GM18909 (cell line): ENCODE measurements at regions not wholly inside any gene's neighbourhood (a gene's known extent, or its start where the extent isn't known, plus 50 kb on each side); places are given as distances from the start of the nearest gene placed in this dataset.

Experiments
- ATAC-seq: cut with Tn5 transposase; IDR thresholded peaks from one replicate; pipeline ENCODE4 v1.9.1; 2021; ENCODE audit warnings: mild to moderate bottlenecking; ENCODE audit not compliant: unreplicated experiment, poor library complexity

DNA sequence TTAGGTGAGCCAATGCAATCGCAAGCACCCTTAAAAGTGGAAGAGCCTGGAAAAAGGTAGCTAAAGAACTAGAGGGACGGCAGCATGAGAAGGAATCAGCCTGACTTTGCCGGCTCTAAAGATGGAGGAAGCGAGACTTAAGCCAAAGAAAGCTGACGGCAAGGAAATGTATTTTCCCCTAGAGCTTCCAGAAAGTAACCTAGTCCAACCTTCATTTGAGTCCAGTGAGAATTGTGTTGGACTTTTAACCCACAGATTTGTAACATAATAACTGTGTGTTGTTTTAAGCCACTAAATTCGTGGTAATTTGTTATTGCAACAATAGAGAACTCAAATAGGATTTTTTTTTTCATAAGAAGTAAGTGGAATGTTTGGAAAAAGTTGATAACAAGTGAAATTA lies 212.7 kb upstream of the C1QTNF7 start:
- no peak for ATAC-seq

DNA sequence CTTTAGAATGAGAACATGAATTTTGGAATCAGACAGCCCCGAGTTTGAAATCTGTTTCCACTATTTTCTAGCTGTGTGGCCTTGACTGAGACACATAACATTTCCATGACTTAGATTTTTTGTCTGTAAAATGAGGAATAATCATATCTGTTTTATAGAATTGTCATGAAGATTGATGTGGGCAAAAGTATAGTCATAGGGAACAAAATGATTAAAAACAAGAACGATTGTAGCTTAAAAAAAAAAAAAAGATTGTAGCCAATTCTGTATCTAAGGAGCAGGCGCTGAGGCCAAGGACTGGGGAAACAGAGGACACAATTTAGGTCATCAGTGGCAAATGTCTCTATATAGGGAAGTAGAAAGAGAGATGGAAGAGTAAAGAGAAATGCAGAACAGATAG lies 201.6 kb upstream of the C1QTNF7 start:
- no peak for ATAC-seq

DNA sequence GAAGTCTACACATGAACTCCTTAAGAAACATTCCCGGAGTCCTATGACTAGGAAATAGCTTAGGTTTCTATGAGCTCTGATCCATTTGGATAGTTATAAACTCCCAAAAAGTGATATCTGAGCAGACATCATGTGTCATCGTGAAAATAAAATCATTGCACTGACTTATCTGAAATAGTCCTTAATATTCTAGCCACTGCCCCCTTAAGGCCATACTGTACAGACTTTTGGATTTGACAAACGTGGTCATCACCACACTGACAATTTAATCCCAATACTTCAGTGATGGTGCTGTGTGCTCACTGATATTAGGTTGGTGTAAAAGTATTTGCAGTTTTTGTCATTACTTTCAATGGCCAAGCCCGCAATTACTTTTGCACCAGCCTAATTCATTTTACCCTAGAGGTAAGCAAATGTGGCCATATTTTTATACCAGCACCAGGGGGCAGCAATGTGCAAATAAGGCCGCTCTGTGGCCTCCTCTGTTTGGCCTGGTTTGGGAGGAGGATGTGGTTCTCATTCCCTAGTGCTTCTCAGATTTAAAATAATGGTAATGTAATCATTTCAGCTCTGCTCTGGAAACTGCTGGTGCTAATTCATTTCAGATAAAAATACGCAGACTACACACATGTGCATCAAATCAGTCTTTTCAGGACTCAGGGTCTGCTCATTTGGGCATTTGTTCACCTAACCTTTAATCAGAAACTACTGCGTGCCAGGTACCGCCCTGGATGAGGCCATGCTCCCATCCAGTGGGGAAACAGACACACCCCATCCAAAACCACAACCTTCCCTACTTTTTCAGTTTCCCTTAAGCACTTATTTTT lies 196.4 kb upstream of the C1QTNF7 start:
- peak; percentile 81 for ATAC-seq

DNA sequence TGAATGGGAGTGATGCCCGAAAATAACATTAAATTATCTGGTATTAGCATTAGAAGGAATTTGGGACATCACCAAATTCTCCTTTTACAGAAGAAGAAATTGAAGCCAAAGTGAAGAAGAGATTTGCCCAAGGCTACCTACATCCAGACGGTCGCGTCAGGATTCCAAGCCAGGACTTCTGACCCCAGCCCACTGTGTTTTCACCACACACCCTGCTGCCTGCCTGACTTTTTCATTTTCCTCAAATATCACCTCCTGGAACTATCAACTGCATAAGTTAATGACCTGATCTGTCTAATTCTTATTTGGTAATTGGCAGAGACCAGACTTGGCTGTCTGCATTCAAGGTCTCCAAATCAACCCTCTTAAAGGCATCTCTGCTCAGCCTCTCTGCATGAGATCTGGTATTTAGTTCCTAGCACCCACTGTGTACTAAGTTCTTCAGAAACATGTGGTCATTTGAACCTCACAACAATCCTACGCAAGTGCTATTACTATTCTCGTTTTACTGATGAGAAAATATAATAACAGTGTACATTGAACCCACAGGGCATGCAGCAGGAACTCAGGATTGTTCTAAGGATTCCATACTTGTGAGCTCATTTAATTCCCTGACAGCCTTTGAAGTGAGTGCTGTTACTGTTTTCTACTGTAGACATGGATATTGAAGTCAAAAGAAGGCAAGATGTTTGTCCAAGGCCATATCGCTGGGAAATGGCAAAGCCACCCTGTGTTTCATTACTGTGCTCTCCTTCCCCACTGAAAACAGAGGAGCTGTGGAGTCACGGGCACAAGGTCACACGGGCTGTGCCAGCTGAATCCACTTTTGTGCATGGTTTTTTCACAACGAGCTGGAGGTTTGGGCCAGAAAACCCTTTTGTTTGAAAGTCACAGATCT lies 195.2 kb upstream of the C1QTNF7 start:
- no peak for ATAC-seq

DNA sequence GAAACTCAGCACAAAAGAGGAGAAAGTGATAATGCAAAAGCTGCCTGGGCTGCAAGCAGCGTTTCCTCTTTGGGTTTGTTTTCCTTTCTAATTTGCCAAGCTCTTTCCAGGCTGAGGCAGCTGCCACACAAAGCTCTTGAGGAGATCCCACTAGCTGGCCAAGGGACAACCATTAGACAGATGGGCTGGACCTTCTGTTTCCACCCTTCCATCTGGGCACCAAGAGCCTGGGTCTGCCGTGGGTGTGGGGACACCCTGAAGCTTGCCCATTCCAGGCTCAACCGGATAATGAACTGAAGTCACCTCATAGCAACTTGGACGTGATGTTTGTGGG lies 194.6 kb upstream of the C1QTNF7 start:
- peak; percentile 33 for ATAC-seq

DNA sequence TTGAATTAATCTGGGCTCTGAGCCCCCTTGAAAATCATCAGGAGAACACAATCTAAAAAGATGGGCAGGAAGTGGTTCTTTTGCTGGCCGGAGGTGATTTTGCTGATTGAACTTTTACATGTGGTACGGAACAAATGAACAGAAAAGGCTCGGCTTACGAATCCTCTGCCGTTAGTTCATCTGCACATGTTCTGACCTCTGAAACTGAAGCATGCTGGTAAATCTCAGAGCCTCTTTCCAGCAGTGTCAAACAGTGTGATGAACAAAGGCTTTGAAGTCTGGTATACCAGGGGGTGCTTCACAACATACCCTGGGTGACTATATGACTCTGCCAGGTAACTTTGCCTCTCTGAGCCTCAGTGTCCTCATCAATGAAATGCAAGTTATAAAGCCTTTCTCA lies 194.2 kb upstream of the C1QTNF7 start:
- ATAC-seq: peak; percentile 61

DNA sequence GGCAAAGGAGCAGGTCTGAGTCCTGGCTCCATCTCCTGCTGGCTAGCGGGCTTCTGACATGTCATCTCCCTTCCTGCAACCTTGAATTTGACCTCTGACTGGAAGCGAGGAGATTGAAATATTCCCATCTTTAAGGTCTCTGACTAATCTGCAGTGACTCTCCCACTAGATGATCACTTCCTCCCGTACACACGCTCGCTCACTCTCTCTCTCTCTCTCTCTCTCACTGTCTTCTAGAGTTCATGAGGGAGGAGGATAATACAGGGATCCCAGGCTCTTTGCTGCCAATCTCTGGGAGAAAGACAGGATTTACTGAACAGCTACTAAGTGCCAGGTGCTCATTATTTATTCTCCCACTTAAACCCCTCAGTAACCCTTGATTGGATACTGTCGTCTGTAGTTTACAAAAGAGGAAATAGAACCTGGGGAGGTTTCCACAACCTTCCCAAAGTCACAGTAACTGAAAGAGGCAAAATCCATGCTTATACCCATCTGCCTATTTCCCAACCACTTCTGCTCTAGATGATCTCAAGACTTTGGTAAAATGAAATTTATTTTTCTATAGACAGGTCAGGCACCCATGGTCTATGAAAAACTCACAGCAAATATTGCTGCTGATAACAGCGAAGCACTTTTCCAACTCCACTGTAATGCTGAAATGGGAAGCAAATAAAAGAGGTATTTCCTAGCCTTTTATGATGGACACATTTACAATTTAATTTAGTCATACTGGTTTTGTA lies 193.5 kb upstream of the C1QTNF7 start:
- no peak for ATAC-seq

DNA sequence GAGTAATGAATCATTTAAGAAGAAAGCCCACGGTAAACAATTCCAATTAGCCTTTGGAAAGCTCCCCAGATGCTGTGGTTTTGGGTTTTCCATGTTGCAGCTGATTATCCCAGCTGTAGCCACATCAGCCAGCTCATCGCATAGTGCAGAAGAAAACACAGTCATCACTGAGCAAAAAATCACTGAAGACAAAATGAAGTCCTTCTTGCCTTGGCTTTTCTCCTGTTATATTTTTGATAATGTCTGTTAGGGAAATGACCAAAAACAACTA lies 193.0 kb upstream of the C1QTNF7 start:
- ATAC-seq: no peak

DNA sequence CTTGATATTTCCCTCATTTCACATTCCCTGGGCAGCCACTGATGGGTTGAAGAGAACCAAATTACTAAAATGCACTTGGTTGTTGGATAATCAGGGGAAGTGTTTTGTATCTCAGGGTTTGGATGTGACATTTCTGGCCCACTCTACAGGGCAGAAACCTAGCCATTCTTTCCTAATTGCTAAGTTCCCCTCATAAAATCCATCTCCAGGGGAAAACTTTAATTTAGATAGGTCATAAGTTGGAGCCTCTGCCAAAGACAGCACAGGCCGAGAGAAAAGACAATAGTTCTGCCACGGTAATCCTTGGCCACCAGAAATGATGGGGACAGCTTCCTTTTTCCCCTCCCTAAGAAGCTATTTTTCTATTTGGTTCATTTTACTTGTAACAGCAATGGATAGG lies 192.7 kb upstream of the C1QTNF7 start:
- no peak for ATAC-seq

DNA sequence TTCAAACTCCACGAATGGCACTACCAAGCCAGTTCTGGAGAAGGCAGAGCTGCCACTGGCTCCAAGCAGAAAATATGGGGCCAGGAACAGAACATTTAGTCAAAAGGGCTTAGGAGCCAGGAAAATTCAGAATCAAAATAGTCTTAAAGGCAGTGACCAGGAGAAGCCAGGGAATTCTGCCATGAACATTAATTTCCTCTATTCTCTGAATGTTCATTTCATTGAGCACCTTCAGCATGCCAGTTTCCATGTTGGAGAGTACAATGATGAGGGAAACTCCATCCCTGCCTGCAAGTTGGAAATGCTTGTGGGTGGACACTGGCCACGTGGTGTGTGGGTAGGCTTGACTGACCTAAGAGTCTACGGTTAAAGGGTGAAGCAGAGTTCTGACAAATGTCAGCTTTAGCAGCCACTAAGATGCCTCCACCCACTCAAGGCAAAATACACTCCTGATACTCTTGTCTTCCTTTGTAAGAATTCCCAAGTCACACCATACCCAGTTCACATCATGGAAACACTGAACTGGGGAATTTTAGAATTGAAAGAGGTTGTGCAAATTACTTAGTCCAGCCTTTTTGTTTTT lies 190.1 kb upstream of the C1QTNF7 start:
- no peak for ATAC-seq

DNA sequence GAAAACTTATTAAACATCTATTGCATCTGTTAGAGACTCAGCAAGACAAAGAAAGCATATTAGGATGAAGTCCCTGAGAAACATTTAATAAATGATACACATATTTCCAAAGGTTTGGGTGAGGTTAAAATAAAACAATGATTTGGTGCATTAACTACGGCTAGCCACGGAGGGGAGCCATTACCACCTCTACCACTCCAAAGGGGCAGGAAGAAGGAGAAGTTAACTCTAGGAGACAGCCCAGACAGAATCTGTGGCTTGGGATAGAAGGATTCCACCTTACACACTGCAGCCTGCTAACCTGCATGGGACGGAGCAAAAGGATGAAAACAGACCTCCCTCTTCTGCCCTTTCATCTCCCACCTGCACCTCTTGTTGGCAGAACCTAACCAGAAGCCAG lies 189.1 kb upstream of the C1QTNF7 start:
- no peak for ATAC-seq

DNA sequence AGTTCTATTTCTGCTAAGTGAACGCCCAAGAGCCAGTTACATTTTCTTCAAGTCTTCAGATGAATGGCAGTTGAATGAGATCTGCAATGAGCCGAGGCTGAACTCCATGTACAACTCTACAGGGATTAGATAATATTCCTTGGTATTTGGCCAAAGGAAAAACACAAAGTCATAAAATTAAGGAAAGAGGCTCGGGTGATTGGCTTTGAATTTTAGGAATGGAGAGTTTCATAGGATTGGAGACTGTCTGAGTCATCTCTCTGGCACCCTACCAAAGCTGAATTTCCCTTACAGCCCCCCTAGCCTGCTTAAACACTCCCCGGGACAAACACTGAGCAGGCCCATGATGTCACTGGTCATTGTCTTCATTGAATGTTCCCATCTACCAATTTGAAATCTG lies 188.0 kb upstream of the C1QTNF7 start:
- ATAC-seq: no peak

DNA sequence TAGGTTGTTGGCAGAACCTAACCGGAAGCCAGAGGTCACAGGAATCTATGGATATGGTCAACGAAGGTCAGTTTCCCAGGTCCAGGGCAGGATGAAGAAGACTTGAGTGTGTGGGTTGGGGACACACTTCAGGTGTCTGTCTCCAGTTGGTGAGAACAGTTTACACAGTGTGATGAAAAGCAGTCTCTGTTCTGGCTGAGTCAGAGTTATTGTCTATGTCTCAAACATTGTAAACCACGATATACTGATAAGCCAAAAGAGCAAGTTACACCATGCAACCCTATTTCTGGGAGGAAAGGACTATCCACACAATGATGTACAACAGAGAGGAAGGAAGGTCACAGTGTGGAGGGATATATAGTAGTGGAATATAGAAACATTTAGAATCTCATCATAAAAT lies 187.1 kb upstream of the C1QTNF7 start:
- ATAC-seq: no peak

DNA sequence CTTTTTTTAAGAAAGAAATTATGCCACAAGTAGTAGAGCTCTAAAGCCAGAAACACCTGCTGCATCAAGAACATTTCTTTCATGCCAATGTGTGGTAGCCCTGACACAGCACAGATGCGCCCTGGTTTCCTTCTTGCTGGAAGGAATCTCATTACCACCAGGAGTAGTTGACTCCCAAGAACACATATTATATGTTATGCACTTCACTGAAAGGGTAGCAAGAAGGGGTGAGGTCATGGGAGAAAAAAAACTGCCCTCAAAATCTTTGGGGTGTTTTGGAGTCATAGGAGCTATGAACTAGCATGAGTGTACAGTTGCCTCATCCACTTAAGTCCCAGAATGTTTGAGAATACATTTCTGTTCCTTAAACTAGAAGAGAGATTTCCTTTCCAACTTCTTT lies 185.8 kb upstream of the C1QTNF7 start:
- no peak for ATAC-seq

DNA sequence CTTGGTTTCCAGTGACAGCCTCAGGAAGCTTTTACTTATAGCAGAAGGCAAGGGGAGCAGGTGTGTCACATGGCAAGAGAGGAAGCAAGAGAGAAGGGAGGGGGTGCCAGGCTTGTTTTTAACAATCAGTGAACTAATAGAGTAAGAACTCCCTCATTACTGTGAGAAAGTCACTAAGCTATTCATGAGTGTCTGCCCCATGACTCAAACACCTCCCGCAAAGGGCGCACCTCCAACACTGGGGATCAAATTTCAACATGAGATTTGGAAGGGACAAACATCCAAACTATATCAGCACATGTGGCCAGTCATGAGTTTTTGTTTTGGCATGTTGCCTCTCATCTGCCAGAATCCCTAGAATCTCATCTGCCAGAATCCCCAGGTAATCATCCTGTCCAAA lies 183.5 kb upstream of the C1QTNF7 start:
- ATAC-seq: no peak

DNA sequence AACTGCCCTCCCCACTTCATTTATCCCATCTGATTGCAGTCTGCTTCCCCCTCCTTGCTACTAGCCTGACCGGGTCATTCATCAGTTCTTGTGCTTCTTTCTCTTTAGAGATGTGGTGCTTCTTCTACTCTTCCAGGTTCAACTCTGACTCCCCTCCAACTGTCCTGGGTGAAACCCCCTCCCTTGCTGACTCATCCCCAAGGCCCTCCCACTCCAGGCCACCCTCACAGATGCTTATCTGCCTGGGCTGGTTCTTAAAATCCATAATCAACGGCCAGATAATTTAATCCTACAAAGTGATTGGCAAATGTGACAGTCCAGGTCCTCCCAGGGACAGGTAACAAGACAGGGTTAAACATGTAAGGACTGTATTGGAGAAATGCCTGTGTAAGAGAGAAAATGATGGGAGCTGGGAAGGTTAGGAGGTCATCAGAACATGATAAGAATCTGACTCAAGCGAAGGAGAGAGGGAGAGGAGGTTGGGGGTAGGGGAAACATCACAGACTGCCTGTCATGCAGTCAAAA lies 182.8 kb upstream of the C1QTNF7 start:
- ATAC-seq: no peak

DNA sequence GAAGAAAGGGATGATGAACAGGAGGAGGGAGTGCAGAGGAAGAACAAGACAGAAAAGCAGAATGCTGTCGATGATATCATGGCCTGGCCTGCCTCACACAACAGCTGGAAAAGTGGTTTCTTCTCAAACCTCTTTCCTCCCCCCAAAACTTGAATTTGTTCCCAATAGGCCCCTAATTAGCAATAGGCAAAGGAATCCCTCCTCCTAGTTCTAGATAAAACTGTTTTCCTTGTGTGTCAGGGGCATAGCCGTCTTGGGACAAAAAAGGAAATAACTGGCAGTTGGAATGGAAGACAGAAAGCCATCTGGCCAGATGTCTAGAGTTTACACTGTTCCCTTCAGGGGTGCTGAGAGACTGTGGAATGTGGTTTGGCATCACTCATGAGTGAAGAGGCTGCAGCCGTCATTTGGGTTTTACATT lies 177.8 kb upstream of the C1QTNF7 start:
- no peak for ATAC-seq

DNA sequence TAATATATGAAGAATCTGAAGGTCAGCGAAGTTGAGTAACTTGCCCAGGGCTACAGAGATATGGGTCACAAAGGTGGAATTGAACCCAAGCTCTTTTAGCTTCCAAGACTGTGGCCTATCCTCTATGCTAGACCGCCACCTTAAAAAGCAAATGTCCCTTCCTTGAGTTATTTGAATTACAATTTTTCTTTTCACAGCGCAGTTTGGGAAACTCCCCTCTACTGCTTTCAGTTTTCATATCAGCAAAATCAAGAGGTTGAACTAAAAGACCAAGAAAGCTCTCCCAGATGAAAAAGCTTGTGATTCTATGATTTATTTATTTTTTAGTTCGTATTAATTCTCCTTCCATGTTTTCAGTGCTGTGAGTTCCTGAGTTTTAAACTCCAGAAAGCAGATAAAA lies 174.5 kb upstream of the C1QTNF7 start:
- ATAC-seq: peak; percentile 89

DNA sequence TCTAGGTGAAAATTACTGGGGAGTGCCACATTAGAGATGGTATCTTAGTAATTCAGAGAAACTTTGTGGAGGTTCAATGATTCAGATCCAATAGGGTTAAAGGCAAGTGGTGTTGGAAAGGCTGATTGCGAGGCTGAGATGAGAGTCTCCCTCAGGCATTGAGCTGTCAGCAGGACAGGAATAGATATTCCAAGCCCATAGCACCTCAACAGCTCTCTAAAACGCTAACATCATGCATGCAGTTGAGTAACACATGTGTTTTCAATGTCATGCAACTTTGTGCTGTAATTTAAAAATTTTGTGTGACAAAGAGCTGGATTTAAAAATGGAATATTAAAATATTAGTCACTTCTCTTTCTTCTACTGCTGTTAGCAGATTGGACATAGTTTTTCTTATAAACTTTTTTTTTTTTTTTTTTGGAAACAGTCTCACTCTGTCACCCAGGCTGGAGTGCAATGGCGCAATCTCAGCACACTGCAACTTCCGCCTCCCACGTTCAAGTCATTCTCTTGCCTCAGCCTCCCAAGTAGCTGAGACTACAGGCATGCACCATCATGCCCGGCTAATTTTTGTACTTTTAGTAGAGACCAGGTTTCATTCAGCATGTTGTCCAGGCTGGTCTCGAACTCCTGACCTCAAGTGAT lies 173.5 kb upstream of the C1QTNF7 start:
- ATAC-seq: no peak

DNA sequence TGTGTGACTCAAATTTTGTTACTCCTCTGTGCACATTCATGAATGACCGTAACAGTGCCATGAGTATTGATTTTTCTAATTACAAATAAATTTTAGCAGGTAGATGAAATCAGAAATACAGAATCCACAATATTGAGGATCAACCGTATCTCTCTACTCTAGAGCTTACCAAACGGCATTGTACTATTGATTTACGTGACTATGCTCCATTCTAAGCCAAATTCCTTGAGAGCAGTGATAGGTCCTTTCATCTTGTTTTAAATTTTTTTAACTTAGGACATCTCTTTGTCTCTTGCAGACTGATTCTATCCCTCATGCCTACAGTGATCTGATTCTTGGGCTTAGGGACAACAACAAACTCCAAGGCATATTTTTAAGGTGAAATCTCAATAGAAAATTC lies 172.3 kb upstream of the C1QTNF7 start:
- no peak for ATAC-seq
